WERI-Rb-1 (cell line): ENCODE measurements at regions not wholly inside any gene's neighbourhood (a gene's known extent, or its start where the extent isn't known, plus 50 kb on each side); places are given as distances from the start of the nearest gene placed in this dataset.

Experiments used
- DNase-seq: peaks from one replicate; pipeline ENCODE4 v3.0.0-alpha.2; 2020
- H3K27ac ChIP-seq: fragments of 250-450 bp; sonication (Bioruptor Pico); 2 replicates; pipeline ENCODE4 v1.5.1; 2020; ENCODE audit warnings: mild to moderate bottlenecking, moderate library complexity
- H3K27me3 ChIP-seq: fragments of 250-450 bp; sonication (Bioruptor Pico); 2 replicates; pipeline ENCODE4 v1.5.1; 2021; ENCODE audit warnings: mild to moderate bottlenecking, low read depth, moderate library complexity; ENCODE audit not compliant: insufficient read depth, severe bottlenecking
- H3K36me3 ChIP-seq: fragments of 250-450 bp; sonication (Bioruptor Pico); 2 replicates; pipeline ENCODE4 v1.5.1; 2020; ENCODE audit warnings: mild to moderate bottlenecking, moderate library complexity
- H3K4me3 ChIP-seq: 2 replicates; pipeline ENCODE4 v1.5.1; 2011; ENCODE audit warnings: low read depth, mild to moderate bottlenecking, control low read depth, low read length
- H3K9me3 ChIP-seq: fragments of 250-450 bp; sonication (Bioruptor Pico); 2 replicates; pipeline ENCODE4 v1.5.1; 2021; ENCODE audit warnings: mild to moderate bottlenecking, moderate library complexity; ENCODE audit not compliant: severe bottlenecking
- CTCF ChIP-seq: IDR thresholded peaks from 2 replicates; pipeline ENCODE4 v1.5.1; 2011; ENCODE audit warnings: low read depth, mild to moderate bottlenecking, control low read depth, inconsistent platforms, low read length

- H3K27me3 ChIP-seq = no peaks in the 10 kb centered on the region
- no peak overlapping the region for H3K4me3 ChIP-seq
- no peak overlapping the region for H3K27ac ChIP-seq
- H3K9me3 ChIP-seq = no peaks in the 10 kb centered on the region
- H3K36me3 ChIP-seq = no peaks in the 10 kb centered on the region
- no peak for TF ChIP-seq CTCF
- DNase-seq = peak; percentile 11
Measured at GRCh38 chr10:18735711-18736110, 76.5 kb downstream of the ARL5B start.

GRCh38 chr10:18737236-18737635, 78.0 kb downstream of the ARL5B start:
- no peak overlapping the region for H3K27ac ChIP-seq
- no peak for DNase-seq
- H3K4me3 ChIP-seq = no peak overlapping the region
- no peak for TF ChIP-seq CTCF
- no peaks in the 10 kb centered on the region for H3K27me3 ChIP-seq
- H3K36me3 ChIP-seq = no peaks in the 10 kb centered on the region
- H3K9me3 ChIP-seq = no peaks in the 10 kb centered on the region

- no peak for TF ChIP-seq CTCF
- H3K9me3 ChIP-seq = no peaks in the 10 kb centered on the region
- H3K36me3 ChIP-seq = no peaks in the 10 kb centered on the region
- no peaks in the 10 kb centered on the region for H3K27me3 ChIP-seq
- DNase-seq = no peak
- H3K4me3 ChIP-seq = no peak overlapping the region
- H3K27ac ChIP-seq = no peak overlapping the region
Measured at GRCh38 chr10:18737841-18738240, 78.6 kb downstream of the ARL5B start.

- Histone ChIP-seq H3K27me3 (no peaks in the 10 kb centered on the region), H3K9me3 (no peaks in the 10 kb centered on the region), H3K36me3 (no peaks in the 10 kb centered on the region), H3K4me3 (no peak overlapping the region), H3K27ac (no peak overlapping the region)
- TF ChIP-seq CTCF = no peak
- no peak for DNase-seq
Measured at GRCh38 chr10:18738835-18739234, 79.6 kb downstream of the ARL5B start.

GRCh38 chr10:18743926-18744325, 84.7 kb downstream of the ARL5B start:
- H3K36me3 ChIP-seq = no peaks in the 10 kb centered on the region
- no peaks in the 10 kb centered on the region for H3K9me3 ChIP-seq
- TF ChIP-seq CTCF = no peak
- no peak for DNase-seq
- H3K27ac ChIP-seq = no peak overlapping the region
- H3K27me3 ChIP-seq = no peaks in the 10 kb centered on the region
- H3K4me3 ChIP-seq = no peak overlapping the region

GRCh38 chr10:18753312-18753895, 94.2 kb downstream of the ARL5B start:
- H3K27me3 ChIP-seq = no peaks in the 10 kb centered on the region
- H3K9me3 ChIP-seq = no peaks in the 10 kb centered on the region
- H3K36me3 ChIP-seq = no peaks in the 10 kb centered on the region
- H3K4me3 ChIP-seq = no peak overlapping the region
- no peak overlapping the region for H3K27ac ChIP-seq
- no peak for TF ChIP-seq CTCF
- no peak for DNase-seq
